ENCODE measurements at regions not wholly inside any gene's neighbourhood (a gene's known extent, or its start where the extent isn't known, plus 50 kb on each side); places are given as distances from the start of the nearest gene placed in this dataset.

GRCh38 chr2:64767670-64768468 lies 114.2 kb upstream of the SERTAD2 start:
- peak; percentile 90 for FAIRE-seq

GRCh38 chr2:64768491-64769005 lies 114.8 kb upstream of the SERTAD2 start:
- no peak for TF ChIP-seq POLR2A (IDR thresholded peaks at IDR 0.05; ENCODE audit: low read depth, low read length)
- DNase-seq (ENCODE audit: insufficient read length, low spot score) (no peak), FAIRE-seq (no peak)

More at GRCh38 chr2:64767670-64768468, 114.2 kb upstream of the SERTAD2 start:
- TF ChIP-seq POLR2A (IDR thresholded peaks at IDR 0.05; ENCODE audit: low read depth, low read length), result peak; percentile 47
- DNase-seq (ENCODE audit: insufficient read length, low spot score), result peak; percentile 59

- DNase-seq (ENCODE audit: insufficient read length, low spot score) (no peak), FAIRE-seq (no peak)
- TF ChIP-seq POLR2A (IDR thresholded peaks at IDR 0.05; ENCODE audit: low read depth, low read length), result no peak
These were observed 115.8 kb upstream of the SERTAD2 start for GRCh38 chr2:64769392-64770044.

GRCh38 chr2:64770137-64770780 lies 116.5 kb upstream of the SERTAD2 start:
- FAIRE-seq, result no peak
- DNase-seq (ENCODE audit: insufficient read length, low spot score), result no peak
- TF ChIP-seq POLR2A (IDR thresholded peaks at IDR 0.05; ENCODE audit: low read depth, low read length), result no peak

- TF ChIP-seq POLR2A (IDR thresholded peaks at IDR 0.05; ENCODE audit: low read depth, low read length), result no peak
- FAIRE-seq, result peak; percentile 95
- peak; percentile 56 for DNase-seq (ENCODE audit: insufficient read length, low spot score)
These were observed 117.1 kb upstream of the SERTAD2 start for GRCh38 chr2:64770781-64771334.

GRCh38 chr2:64771737-64772136 lies 118.0 kb upstream of the SERTAD2 start:
- no peak for TF ChIP-seq POLR2A (IDR thresholded peaks at IDR 0.05; ENCODE audit: low read depth, low read length)
- FAIRE-seq (no peak), DNase-seq (ENCODE audit: insufficient read length, low spot score) (no peak)

GRCh38 chr2:64773461-64774118 lies 119.9 kb upstream of the SERTAD2 start:
- FAIRE-seq (no peak), DNase-seq (ENCODE audit: insufficient read length, low spot score) (no peak)
- no peak for TF ChIP-seq POLR2A (IDR thresholded peaks at IDR 0.05; ENCODE audit: low read depth, low read length)

- no peak for DNase-seq (ENCODE audit: insufficient read length, low spot score)
- TF ChIP-seq POLR2A (IDR thresholded peaks at IDR 0.05; ENCODE audit: low read depth, low read length), result no peak
- FAIRE-seq, result no peak
These were observed 124.1 kb upstream of the SERTAD2 start for GRCh38 chr2:64777841-64778240.

- TF ChIP-seq POLR2A (IDR thresholded peaks at IDR 0.05; ENCODE audit: low read depth, low read length), result no peak
- peak; percentile 34 for DNase-seq (ENCODE audit: insufficient read length, low spot score)
- FAIRE-seq, result peak; percentile 82
These were observed 125.5 kb upstream of the SERTAD2 start for GRCh38 chr2:64779117-64779690.

GRCh38 chr2:64780041-64780440 lies 126.3 kb upstream of the SERTAD2 start:
- DNase-seq (ENCODE audit: insufficient read length, low spot score) (no peak), FAIRE-seq (no peak)
- TF ChIP-seq POLR2A (IDR thresholded peaks at IDR 0.05; ENCODE audit: low read depth, low read length), result no peak

GRCh38 chr2:64781711-64782390 lies 128.1 kb upstream of the SERTAD2 start:
- FAIRE-seq, result no peak
- TF ChIP-seq POLR2A (IDR thresholded peaks at IDR 0.05; ENCODE audit: low read depth, low read length), result no peak
- no peak for DNase-seq (ENCODE audit: insufficient read length, low spot score)

- DNase-seq (ENCODE audit: insufficient read length, low spot score) (no peak), FAIRE-seq (no peak)
These were observed 130.7 kb upstream of the SERTAD2 start for GRCh38 chr2:64784168-64785061.

More at GRCh38 chr2:64784168-64785061, 130.7 kb upstream of the SERTAD2 start:
- TF ChIP-seq POLR2A (IDR thresholded peaks at IDR 0.05; ENCODE audit: low read depth, low read length), result no peak

All from H54 (cell line).